ENCODE measurements at regions not wholly inside any gene's neighbourhood (a gene's known extent, or its start where the extent isn't known, plus 50 kb on each side); places are given as distances from the start of the nearest gene placed in this dataset.

DNA sequence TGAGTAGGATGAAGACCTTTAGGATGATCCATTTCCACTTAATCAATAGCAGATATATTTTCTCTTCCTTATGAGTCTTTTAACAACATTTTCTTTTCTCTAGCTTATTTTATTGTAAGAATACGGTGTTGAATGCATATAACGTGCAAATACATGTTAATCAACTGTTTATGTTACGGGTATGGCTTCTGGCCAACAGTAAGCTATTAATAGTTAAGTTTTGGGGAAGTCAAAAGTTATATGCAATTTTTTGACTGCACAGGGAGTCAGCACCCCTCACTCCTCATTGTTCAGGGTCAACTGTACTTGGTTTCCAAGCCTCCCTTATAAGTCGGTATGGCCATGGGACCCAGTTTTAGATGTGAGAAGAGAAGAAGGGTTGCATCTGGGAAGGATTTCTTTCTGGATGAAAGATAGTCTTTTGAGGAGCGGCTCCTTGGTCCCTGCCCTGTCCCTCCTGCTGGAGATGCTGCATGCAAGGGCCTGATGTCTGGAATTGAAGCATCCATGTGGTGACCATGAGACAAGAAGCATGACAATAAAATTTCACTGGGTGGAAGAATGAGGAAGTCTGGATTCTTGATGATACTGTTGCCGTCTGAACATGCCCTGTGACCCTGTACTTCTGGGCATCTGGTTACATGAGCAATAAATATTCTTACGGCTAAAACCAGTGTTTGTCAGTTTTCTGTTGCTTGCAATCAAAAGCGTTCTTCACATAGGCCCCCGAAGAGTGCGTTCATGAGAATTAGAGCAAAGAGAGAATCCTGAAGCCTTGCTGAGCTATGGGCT lies 194.7 kb upstream of the PMEPA1 start:
- Histone ChIP-seq H3K36me3 (ENCODE audit: low read depth) (no peaks in the 10 kb centered on the region), H3K9me3 (ENCODE audit: severe bottlenecking) (no peaks in the 10 kb centered on the region), H3K4me3 (ENCODE audit: severe bottlenecking) (no peak overlapping the region), H3K27me3 (ENCODE audit: insufficient read depth, poor library complexity, severe bottlenecking) (no peaks in the 10 kb centered on the region), H3K27ac (ENCODE audit: poor library complexity, severe bottlenecking) (no peak overlapping the region), H3K4me1 (ENCODE audit: insufficient read depth, poor library complexity, severe bottlenecking) (peaks cover 20% of the 10 kb centered on the region)
- DNase-seq (ENCODE audit: low spot score): peak; percentile 19
- TF ChIP-seq CTCF (IDR thresholded peaks at IDR 0.05; ENCODE audit: poor library complexity, severe bottlenecking): no peak
- peak; percentile 17; the same call in 1 of the 3 replicates for ATAC-seq (ENCODE audit: low read depth)

- Histone ChIP-seq H3K4me1 (ENCODE audit: insufficient read depth, poor library complexity, severe bottlenecking) (peaks cover 20% of the 10 kb centered on the region), H3K27ac (ENCODE audit: poor library complexity, severe bottlenecking) (no peak overlapping the region), H3K9me3 (ENCODE audit: severe bottlenecking) (no peaks in the 10 kb centered on the region), H3K36me3 (ENCODE audit: low read depth) (no peaks in the 10 kb centered on the region), H3K4me3 (ENCODE audit: severe bottlenecking) (no peak overlapping the region), H3K27me3 (ENCODE audit: insufficient read depth, poor library complexity, severe bottlenecking) (no peaks in the 10 kb centered on the region)
- ATAC-seq (ENCODE audit: low read depth): peak; percentile 98
- TF ChIP-seq CTCF (IDR thresholded peaks at IDR 0.05; ENCODE audit: poor library complexity, severe bottlenecking): peak; percentile 25
- DNase-seq (ENCODE audit: low spot score): peak; percentile 35
These were observed 192.7 kb upstream of the PMEPA1 start for GRCh38 chr20:57902473-57902872.

DNA sequence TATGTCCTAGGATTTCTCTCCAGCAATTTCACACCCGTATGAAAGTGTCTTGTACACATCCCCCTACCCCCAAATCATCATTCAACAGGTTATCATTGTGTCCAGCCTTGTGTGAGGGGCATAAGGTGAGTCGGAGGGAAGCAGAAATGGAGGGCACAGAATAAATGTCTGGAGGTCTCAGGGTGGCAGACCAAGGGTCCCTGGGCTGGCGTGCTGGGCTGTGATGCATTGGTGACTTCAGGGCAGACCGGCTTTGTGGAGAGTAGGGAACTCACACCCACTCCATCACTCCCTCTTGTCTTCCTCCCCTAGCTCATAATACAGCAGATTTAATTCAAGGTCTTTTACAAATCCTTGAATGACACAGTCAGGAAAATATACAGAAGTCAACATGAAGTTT lies 191.7 kb upstream of the PMEPA1 start:
- DNase-seq (ENCODE audit: low spot score): peak; percentile 60
- H3K27ac ChIP-seq (ENCODE audit: poor library complexity, severe bottlenecking): no peak overlapping the region
- no peak for TF ChIP-seq CTCF (IDR thresholded peaks at IDR 0.05; ENCODE audit: poor library complexity, severe bottlenecking)

DNA sequence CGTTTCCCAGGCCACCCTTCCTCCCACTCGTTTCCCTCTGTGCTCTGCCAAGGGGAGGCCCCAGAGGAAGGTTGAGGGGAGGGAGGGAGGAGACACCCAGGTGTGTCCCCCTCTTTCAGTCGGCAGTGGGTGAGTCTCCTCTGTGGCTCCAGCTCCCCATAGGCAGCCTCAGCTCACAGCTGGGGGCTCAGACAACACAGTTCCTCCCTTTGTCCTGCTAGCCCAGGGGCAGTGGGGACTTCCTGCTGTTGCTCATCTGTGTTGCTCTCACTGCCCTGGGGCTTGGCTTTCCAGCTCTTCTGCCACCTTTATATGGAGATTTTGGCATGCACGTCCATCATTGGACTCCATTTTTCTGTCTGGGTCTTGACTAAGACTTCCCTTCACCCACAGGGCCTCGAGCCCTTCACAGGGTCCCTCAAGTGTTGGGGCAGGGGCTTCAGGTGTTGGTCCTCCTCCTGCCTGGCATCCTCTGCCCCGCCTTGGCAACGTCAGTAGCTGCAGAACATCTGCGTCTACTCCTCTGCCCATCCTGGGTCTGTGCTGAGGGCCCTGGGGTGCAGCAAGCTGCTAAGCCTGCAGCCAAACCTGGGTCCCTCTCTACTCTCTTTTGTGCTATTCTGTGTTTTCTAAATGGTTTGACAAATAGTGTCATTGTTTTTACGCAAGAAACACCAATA lies 190.6 kb upstream of the PMEPA1 start:
- Histone ChIP-seq H3K9me3 (ENCODE audit: severe bottlenecking) (no peaks in the 10 kb centered on the region), H3K4me3 (ENCODE audit: severe bottlenecking) (no peak overlapping the region), H3K27ac (ENCODE audit: poor library complexity, severe bottlenecking) (no peak overlapping the region), H3K27me3 (ENCODE audit: insufficient read depth, poor library complexity, severe bottlenecking) (no peaks in the 10 kb centered on the region), H3K4me1 (ENCODE audit: insufficient read depth, poor library complexity, severe bottlenecking) (peaks cover 20% of the 10 kb centered on the region), H3K36me3 (ENCODE audit: low read depth) (no peaks in the 10 kb centered on the region)
- peak; percentile 79 for DNase-seq (ENCODE audit: low spot score)
- ATAC-seq (ENCODE audit: low read depth): no peak
- no peak for TF ChIP-seq CTCF (IDR thresholded peaks at IDR 0.05; ENCODE audit: poor library complexity, severe bottlenecking)

More for the DNA sequence above, 191.7 kb upstream of the PMEPA1 start:
- H3K36me3 ChIP-seq (ENCODE audit: low read depth): no peaks in the 10 kb centered on the region
- H3K4me1 ChIP-seq (ENCODE audit: insufficient read depth, poor library complexity, severe bottlenecking): peaks cover 20% of the 10 kb centered on the region
- H3K27me3 ChIP-seq (ENCODE audit: insufficient read depth, poor library complexity, severe bottlenecking): no peaks in the 10 kb centered on the region
- no peak for ATAC-seq (ENCODE audit: low read depth)
- H3K4me3 ChIP-seq (ENCODE audit: severe bottlenecking): no peak overlapping the region
- no peaks in the 10 kb centered on the region for H3K9me3 ChIP-seq (ENCODE audit: severe bottlenecking)

Data from RWPE2 (cell line).